ENCODE measurements at regions not wholly inside any gene's neighbourhood (a gene's known extent, or its start where the extent isn't known, plus 50 kb on each side); places are given as distances from the start of the nearest gene placed in this dataset.

DNA sequence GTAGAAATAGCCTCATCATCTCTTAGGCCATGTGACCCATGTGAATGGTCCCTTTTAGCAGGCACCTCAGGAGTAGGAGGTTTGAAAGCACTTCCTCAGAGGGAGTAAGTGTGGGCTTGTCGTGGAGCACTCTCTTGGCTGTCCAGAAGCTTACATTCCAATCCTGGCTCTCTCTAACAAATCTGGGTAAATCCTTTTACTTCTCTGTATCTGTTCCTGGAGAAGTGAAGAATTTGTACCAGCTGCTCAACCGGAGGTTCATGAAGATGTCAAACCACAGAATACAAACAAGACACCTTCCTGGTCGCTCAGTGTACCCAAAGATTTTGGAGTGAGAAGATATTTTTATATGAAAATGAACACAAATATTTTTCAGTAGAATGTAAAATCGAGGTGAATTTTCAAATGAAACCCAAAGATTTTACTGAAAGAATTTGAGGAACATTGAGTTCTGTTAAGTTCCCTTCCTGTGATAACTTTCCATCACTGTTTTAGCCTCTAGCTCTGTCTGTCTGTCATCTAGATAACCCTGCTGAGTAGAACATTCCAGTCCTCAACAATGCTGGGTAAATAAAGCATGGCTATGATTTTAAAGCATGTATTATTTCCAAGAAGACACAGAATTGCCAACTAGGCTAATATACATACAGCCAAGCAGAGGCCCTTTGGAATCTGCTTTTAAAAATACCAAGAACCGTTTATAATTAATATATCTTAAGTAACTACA lies 263.9 kb upstream of the RGS6 start:
- DNase-seq (no peak), ATAC-seq (no peak)
- no peak for TF ChIP-seq POLR2A (IDR thresholded peaks at IDR 0.05)
- TF ChIP-seq, protein P1, sequence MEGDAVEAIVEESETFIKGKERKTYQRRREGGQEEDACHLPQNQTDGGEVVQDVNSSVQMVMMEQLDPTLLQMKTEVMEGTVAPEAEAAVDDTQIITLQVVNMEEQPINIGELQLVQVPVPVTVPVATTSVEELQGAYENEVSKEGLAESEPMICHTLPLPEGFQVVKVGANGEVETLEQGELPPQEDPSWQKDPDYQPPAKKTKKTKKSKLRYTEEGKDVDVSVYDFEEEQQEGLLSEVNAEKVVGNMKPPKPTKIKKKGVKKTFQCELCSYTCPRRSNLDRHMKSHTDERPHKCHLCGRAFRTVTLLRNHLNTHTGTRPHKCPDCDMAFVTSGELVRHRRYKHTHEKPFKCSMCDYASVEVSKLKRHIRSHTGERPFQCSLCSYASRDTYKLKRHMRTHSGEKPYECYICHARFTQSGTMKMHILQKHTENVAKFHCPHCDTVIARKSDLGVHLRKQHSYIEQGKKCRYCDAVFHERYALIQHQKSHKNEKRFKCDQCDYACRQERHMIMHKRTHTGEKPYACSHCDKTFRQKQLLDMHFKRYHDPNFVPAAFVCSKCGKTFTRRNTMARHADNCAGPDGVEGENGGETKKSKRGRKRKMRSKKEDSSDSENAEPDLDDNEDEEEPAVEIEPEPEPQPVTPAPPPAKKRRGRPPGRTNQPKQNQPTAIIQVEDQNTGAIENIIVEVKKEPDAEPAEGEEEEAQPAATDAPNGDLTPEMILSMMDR (IDR thresholded peaks at IDR 0.05 in 4 of 5, conservative IDR thresholded peaks at IDR 0.05 in 1 of 5): no peak
- Histone ChIP-seq H3K4me3 (no peak overlapping the region), H3K4me1 (no peaks in the 10 kb centered on the region), H3K36me3 (no peaks in the 10 kb centered on the region), H3K9me3 (no peaks in the 10 kb centered on the region), H3K27me3 (no peaks in the 10 kb centered on the region), H3K27ac (no peak overlapping the region)
- intact Hi-C loops (cut with DNase I; ENCODE audit: low total_unique reads) (no loop called here), in situ Hi-C loops (cut with MboI; ENCODE audit: low sequenced_read_pairs in 4 of 4) (no loop called here)

DNA sequence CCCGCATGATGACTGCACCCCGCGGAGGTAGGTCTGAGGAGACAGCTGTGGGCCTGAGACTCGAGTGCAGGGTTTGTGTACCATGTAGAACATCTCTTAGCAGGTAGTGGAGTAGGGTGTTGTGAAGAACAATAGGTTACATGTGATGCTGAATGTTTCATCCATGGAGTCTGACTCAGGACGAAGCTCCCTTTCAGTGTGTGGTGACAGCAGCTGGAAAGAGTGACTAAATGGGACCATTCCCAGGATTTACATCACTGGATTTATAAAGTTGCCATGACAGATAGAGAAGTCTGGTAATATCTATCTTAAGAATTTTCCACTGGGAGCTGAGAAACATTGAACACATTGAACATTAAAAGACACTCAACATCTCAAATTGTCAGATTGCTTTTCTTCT lies 259.6 kb upstream of the RGS6 start:
- in situ Hi-C loops (cut with MboI; ENCODE audit: low sequenced_read_pairs in 4 of 4) (no loop called here), intact Hi-C loops (cut with DNase I; ENCODE audit: low total_unique reads) (no loop called here)
- DNase-seq (no peak), ATAC-seq (no peak)
- no peak for TF ChIP-seq POLR2A (IDR thresholded peaks at IDR 0.05)
- TF ChIP-seq, protein P1 (IDR thresholded peaks at IDR 0.05 in 4 of 5, conservative IDR thresholded peaks at IDR 0.05 in 1 of 5): no peak
- H3K27ac ChIP-seq: no peak overlapping the region
- no peaks in the 10 kb centered on the region for H3K4me1 ChIP-seq
- no peak overlapping the region for H3K4me3 ChIP-seq
- H3K36me3 ChIP-seq: no peaks in the 10 kb centered on the region
- no peaks in the 10 kb centered on the region for H3K9me3 ChIP-seq
- H3K27me3 ChIP-seq: no peaks in the 10 kb centered on the region

DNA sequence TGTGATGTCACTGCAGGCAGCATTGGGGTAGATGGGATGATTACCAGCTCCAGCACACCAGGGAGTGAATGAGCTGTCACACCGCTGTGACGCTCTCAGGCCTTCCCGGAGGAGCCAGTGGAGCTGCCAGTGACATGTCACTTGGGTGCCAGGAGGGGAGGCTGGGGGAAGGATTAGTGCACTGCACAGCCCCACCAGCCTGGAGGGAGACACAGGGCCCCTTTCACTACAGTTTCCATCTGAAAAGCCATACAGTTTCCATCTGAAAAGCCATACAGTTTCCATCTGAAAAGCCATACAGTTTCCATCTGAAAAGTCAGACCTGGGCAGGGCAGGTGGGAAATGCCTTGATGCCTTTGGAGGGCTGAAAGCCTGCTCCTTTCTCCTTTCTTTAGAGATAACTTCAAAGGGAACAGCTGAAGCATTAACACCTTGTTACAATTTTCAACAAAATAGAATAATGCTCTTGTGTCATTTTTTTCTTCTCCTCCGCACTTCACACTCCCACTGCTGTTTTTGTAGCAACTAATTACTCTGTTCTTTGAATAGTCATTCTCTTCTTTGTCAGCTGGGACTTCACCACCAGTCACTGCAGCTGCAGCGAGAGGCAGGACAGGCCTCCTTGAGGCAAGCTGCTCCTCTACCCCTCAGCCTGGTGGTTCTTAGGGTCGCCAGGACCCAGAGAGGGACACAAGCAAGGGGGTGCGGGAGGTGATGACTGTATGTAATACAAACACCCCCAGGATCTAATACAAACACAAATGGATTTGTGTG lies 256.9 kb upstream of the RGS6 start:
- DNase-seq: no peak
- intact Hi-C loops (cut with DNase I; ENCODE audit: low total_unique reads) (no loop called here), in situ Hi-C loops (cut with MboI; ENCODE audit: low sequenced_read_pairs in 4 of 4) (no loop called here)
- Histone ChIP-seq H3K4me1 (no peaks in the 10 kb centered on the region), H3K4me3 (no peak overlapping the region), H3K27me3 (no peaks in the 10 kb centered on the region), H3K36me3 (no peaks in the 10 kb centered on the region), H3K27ac (no peak overlapping the region), H3K9me3 (no peaks in the 10 kb centered on the region)
- TF ChIP-seq, protein P1 (IDR thresholded peaks at IDR 0.05 in 4 of 5, conservative IDR thresholded peaks at IDR 0.05 in 1 of 5): no peak
- no peak for TF ChIP-seq POLR2A (IDR thresholded peaks at IDR 0.05)
- no peak for ATAC-seq

DNA sequence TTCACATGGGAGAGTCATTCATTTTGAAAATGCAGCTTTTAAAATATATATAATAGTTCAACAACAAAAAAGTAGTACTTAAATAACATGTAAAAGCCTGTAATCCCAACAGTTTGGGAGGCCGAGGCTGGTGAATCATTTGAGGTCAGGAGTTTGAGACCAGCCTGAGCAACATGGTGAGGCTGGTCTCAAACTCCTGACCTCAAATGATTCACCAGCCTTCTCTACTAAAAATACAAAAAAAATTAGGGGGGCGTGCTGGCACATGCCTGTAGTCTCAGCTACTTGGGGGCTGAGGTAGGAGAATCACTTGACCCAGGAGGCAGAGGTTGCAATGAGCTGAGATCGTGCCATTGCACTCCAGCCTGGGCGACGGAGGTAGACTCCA lies 256.3 kb upstream of the RGS6 start:
- in situ Hi-C loops (cut with MboI; ENCODE audit: low sequenced_read_pairs in 4 of 4) (no loop called here), intact Hi-C loops (cut with DNase I; ENCODE audit: low total_unique reads) (no loop called here)
- H3K27ac ChIP-seq: no peak overlapping the region
- no peak for ATAC-seq
- H3K4me3 ChIP-seq: no peak overlapping the region
- no peaks in the 10 kb centered on the region for H3K36me3 ChIP-seq
- H3K4me1 ChIP-seq: no peaks in the 10 kb centered on the region
- no peaks in the 10 kb centered on the region for H3K9me3 ChIP-seq
- DNase-seq: no peak
- no peaks in the 10 kb centered on the region for H3K27me3 ChIP-seq
- TF ChIP-seq POLR2A (IDR thresholded peaks at IDR 0.05): no peak
- TF ChIP-seq, protein P1 (IDR thresholded peaks at IDR 0.05 in 4 of 5, conservative IDR thresholded peaks at IDR 0.05 in 1 of 5): no peak

Measured in gastrocnemius medialis (tissue), 4 donors.